SU-DHL-6 (cell line): ENCODE measurements at regions not wholly inside any gene's neighbourhood (a gene's known extent, or its start where the extent isn't known, plus 50 kb on each side); places are given as distances from the start of the nearest gene placed in this dataset.

Experiments
- H2AFZ ChIP-seq: fragments of 200-600 bp; sonication (generic); 2 replicates; pipeline ENCODE4 v1.6.1; 2014; ENCODE audit warnings: low read depth, mild to moderate bottlenecking, moderate library complexity, mixed read lengths, antibody characterized with exemption, low read length; ENCODE audit not compliant: severe bottlenecking
- H3F3A ChIP-seq: fragments of 200-600 bp; shearing (Covaris generic); 2 replicates; pipeline ENCODE4 v1.6.0; 2016; ENCODE audit warnings: antibody characterized with exemption, mild to moderate bottlenecking; ENCODE audit not compliant: insufficient read depth
- H3K27ac ChIP-seq: fragments of 200-600 bp; sonication (generic); 2 replicates; pipeline ENCODE4 v1.5.1; 2016; ENCODE audit warnings: low read depth, mild to moderate bottlenecking, low read length, moderate library complexity, mixed read lengths
- H3K27me3 ChIP-seq: fragments of 200-600 bp; sonication (generic), shearing (Covaris generic); 2 replicates; pipeline ENCODE4 v1.6.0; 2014; ENCODE audit warnings: mild to moderate bottlenecking, low read length
- H3K36me3 ChIP-seq: fragments of 200-600 bp; sonication (generic); 2 replicates; pipeline ENCODE4 v1.6.1; 2014; ENCODE audit warnings: mild to moderate bottlenecking, low read length, mixed read lengths
- H3K4me2 ChIP-seq: fragments of 300-600, 200-600 bp; shearing (Covaris generic), sonication (generic); 2 replicates; pipeline ENCODE4 v1.6.0; 2014; ENCODE audit warnings: low read length, low read depth, mild to moderate bottlenecking; ENCODE audit not compliant: poor library complexity, severe bottlenecking
- H3K4me3 ChIP-seq: fragments of 200-600 bp; sonication (generic); 2 replicates; pipeline ENCODE4 v1.5.1; 2014; ENCODE audit warnings: antibody characterized with exemption, low read length, mild to moderate bottlenecking, mixed read lengths; ENCODE audit not compliant: insufficient read depth, poor library complexity, severe bottlenecking
- H3K79me2 ChIP-seq: fragments of 200-600 bp; sonication (generic); 2 replicates; pipeline ENCODE4 v1.6.1; 2014; ENCODE audit warnings: mild to moderate bottlenecking, low read length, moderate library complexity; ENCODE audit not compliant: insufficient read depth
- H3K9ac ChIP-seq: fragments of 200-600 bp; sonication (generic); 2 replicates; pipeline ENCODE4 v1.7.0; 2014; ENCODE audit warnings: mild to moderate bottlenecking, low read length
- H3K9me2 ChIP-seq: fragments of 200-600 bp; sonication (generic); replicated peaks from 2 replicates; pipeline ENCODE4 v1.6.1; 2014; ENCODE audit warnings: low read length; ENCODE audit not compliant: insufficient read depth
- H3K9me3 ChIP-seq: fragments of 200-600 bp; sonication (generic); 2 replicates; pipeline ENCODE4 v1.6.1; 2014; ENCODE audit warnings: low read length, mixed read lengths; ENCODE audit not compliant: insufficient read depth
- H4K20me1 ChIP-seq: fragments of 200-600 bp; sonication (generic); 2 replicates; pipeline ENCODE4 v1.6.1; 2014; ENCODE audit warnings: low read depth, mild to moderate bottlenecking, antibody characterized with exemption, low read length, moderate library complexity, mixed read lengths
- EZH2phosphoT487 ChIP-seq: fragments of 200-600 bp; sonication (generic), shearing (Covaris generic); conservative IDR thresholded peaks from 2 replicates; pipeline ENCODE4 v1.6.1; 2018; ENCODE audit warnings: mild to moderate bottlenecking, antibody characterized with exemption, low read length, moderate library complexity, mixed read lengths
- TF ChIP-seq, protein P1 (sequence below): fragments of 200-600 bp; sonication (generic); IDR thresholded peaks from one replicate; pipeline ENCODE4 v1.5.1; 2017; ENCODE audit warnings: antibody characterized with exemption, mild to moderate bottlenecking, low read length, moderate library complexity; ENCODE audit not compliant: insufficient read depth, poor library complexity, severe bottlenecking

GRCh38 chr1:222043444-222044292, 301.8 kb upstream of the DUSP10 start:
- H4K20me1 ChIP-seq: no peaks in the 10 kb centered on the region
- H3K27me3 ChIP-seq: no peaks in the 10 kb centered on the region
- H3K79me2 ChIP-seq: no peaks in the 10 kb centered on the region
- H3K9me2 ChIP-seq: no peaks in the 10 kb centered on the region
- H2AFZ ChIP-seq: no peak overlapping the region
- no peaks in the 10 kb centered on the region for H3K36me3 ChIP-seq
- H3K4me2 ChIP-seq: no peak overlapping the region
- H3K27ac ChIP-seq: no peak overlapping the region
- no peaks in the 10 kb centered on the region for H3F3A ChIP-seq
- no peak overlapping the region for H3K9ac ChIP-seq
- no peaks in the 10 kb centered on the region for H3K9me3 ChIP-seq
- H3K4me3 ChIP-seq: no peak overlapping the region
- no peak for TF ChIP-seq EZH2phosphoT487
- TF ChIP-seq, protein P1, sequence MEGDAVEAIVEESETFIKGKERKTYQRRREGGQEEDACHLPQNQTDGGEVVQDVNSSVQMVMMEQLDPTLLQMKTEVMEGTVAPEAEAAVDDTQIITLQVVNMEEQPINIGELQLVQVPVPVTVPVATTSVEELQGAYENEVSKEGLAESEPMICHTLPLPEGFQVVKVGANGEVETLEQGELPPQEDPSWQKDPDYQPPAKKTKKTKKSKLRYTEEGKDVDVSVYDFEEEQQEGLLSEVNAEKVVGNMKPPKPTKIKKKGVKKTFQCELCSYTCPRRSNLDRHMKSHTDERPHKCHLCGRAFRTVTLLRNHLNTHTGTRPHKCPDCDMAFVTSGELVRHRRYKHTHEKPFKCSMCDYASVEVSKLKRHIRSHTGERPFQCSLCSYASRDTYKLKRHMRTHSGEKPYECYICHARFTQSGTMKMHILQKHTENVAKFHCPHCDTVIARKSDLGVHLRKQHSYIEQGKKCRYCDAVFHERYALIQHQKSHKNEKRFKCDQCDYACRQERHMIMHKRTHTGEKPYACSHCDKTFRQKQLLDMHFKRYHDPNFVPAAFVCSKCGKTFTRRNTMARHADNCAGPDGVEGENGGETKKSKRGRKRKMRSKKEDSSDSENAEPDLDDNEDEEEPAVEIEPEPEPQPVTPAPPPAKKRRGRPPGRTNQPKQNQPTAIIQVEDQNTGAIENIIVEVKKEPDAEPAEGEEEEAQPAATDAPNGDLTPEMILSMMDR: no peak

- H3K36me3 ChIP-seq: no peaks in the 10 kb centered on the region
- no peaks in the 10 kb centered on the region for H4K20me1 ChIP-seq
- no peaks in the 10 kb centered on the region for H3K9me2 ChIP-seq
- no peak overlapping the region for H2AFZ ChIP-seq
- no peaks in the 10 kb centered on the region for H3K9me3 ChIP-seq
- H3K4me3 ChIP-seq: no peak overlapping the region
- no peak overlapping the region for H3K27ac ChIP-seq
- no peaks in the 10 kb centered on the region for H3F3A ChIP-seq
- no peaks in the 10 kb centered on the region for H3K27me3 ChIP-seq
- H3K79me2 ChIP-seq: no peaks in the 10 kb centered on the region
- no peak overlapping the region for H3K9ac ChIP-seq
- TF ChIP-seq EZH2phosphoT487: no peak
- TF ChIP-seq, protein P1: no peak
- no peak overlapping the region for H3K4me2 ChIP-seq
Observed at GRCh38 chr1:222042120-222042519, 300.2 kb upstream of the DUSP10 start.

GRCh38 chr1:222040955-222041354, 299.1 kb upstream of the DUSP10 start:
- Histone ChIP-seq H3K9ac (no peak overlapping the region), H2AFZ (no peak overlapping the region), H4K20me1 (no peaks in the 10 kb centered on the region), H3K4me2 (no peak overlapping the region), H3K27ac (no peak overlapping the region), H3K9me2 (no peaks in the 10 kb centered on the region), H3K9me3 (no peaks in the 10 kb centered on the region), H3K79me2 (no peaks in the 10 kb centered on the region), H3K27me3 (no peaks in the 10 kb centered on the region; the same call in 1 of the 2 replicates), H3F3A (no peaks in the 10 kb centered on the region), H3K4me3 (no peak overlapping the region), H3K36me3 (no peaks in the 10 kb centered on the region)
- no peak for TF ChIP-seq EZH2phosphoT487

GRCh38 chr1:222040121-222040805, 298.4 kb upstream of the DUSP10 start:
- Histone ChIP-seq H3K27ac (no peak overlapping the region), H3F3A (no peaks in the 10 kb centered on the region), H2AFZ (no peak overlapping the region), H3K79me2 (no peaks in the 10 kb centered on the region), H3K27me3 (no peaks in the 10 kb centered on the region; the same call in 1 of the 2 replicates), H4K20me1 (no peaks in the 10 kb centered on the region), H3K4me3 (no peak overlapping the region), H3K9ac (no peak overlapping the region), H3K36me3 (no peaks in the 10 kb centered on the region), H3K9me3 (no peaks in the 10 kb centered on the region), H3K4me2 (no peak overlapping the region), H3K9me2 (no peaks in the 10 kb centered on the region)
- TF ChIP-seq, protein P1: no peak
- no peak for TF ChIP-seq EZH2phosphoT487
